RPMI8226 (cell line): ENCODE measurements at regions not wholly inside any gene's neighbourhood (a gene's known extent, or its start where the extent isn't known, plus 50 kb on each side); places are given as distances from the start of the nearest gene placed in this dataset.

ENCODE experiments used
- DNase-seq: peaks from one replicate; pipeline ENCODE4 v3.0.0-alpha.2; 2015

DNA sequence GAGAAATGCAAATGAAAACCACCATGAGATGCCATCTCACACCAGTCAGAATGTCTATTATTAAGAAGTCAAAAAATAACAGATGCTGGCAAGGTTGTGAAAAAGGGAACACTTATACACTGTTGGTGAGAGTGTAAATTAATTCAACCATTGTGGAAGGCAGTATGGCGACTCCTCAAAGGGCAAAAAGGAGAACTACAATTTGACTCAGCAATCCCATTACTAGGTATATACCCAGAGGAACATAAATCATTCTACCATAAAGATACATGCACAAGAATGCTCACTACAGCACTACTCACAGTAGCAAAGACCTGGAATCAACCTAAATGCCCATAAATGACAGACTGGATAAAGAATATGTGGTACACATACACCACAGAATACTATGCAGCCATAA, 161.1 kb upstream of the PDGFD start:
- no peak for DNase-seq

DNA sequence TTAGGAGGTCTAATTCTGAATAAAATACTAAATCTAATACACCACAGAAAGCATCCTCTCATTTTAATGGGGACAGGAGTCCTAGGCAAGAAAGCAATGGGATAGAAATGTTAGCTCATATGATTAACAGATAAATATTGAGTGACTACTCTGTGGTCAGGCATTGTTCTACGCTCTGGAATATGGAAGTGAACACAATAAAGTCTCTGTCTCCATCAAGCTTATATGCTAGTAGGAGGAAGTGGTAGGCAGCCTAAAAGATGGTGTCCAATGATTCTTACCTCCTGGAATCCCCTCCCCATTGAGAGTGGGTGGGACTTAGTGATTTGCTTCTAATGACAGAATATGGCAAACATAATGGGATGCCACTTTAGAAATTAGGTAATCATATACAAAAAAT, 160.3 kb upstream of the PDGFD start:
- no peak for DNase-seq

GRCh38 chr11:104323841-104324240, 159.9 kb upstream of the PDGFD start:
- no peak for DNase-seq

GRCh38 chr11:104322696-104323095, 158.7 kb upstream of the PDGFD start:
- DNase-seq: no peak

DNA sequence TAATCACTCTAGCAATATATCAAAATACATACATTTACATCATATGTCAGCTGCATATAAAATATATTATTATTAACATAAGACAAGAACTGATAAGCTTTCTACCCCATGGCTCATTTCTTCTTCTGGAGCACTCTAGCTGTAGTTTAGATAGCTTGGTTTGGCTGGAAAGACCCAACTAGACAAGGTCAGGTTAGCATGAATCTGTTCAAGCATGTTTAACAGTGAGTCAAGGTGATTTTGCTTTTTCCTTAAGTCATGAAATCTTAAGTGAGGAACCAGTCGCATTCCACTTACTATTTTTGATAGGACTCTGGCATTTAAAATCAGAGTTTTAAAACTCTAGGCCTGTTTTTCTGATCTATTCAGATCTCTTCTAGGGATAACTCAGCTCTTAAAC, 157.0 kb upstream of the PDGFD start:
- DNase-seq: no peak

- DNase-seq: no peak
Measured at GRCh38 chr11:104320097-104320496, 156.2 kb upstream of the PDGFD start.

DNA sequence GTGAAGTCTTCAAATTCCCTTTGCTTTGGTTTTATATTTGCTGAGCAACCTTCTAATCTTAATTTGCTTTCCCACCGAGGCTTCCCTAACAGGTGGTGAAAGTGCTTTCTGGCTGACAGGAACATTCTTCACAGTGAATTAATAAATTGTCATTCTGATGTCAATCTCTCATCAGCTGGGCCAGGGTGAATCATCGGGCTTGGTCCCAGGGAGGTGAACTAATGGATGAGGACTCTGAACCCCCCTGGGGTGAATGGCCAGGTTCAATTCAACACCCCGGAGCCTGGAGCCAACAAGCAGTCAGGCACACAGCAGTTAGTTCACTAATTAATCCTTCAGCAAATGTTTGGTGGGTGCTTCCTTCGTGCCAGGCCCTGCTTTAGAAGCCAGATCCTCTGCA, 155.4 kb upstream of the PDGFD start:
- no peak for DNase-seq

GRCh38 chr11:104306862-104307474, 143.0 kb upstream of the PDGFD start:
- no peak for DNase-seq

GRCh38 chr11:104301776-104302175, 137.8 kb upstream of the PDGFD start:
- no peak for DNase-seq

DNA sequence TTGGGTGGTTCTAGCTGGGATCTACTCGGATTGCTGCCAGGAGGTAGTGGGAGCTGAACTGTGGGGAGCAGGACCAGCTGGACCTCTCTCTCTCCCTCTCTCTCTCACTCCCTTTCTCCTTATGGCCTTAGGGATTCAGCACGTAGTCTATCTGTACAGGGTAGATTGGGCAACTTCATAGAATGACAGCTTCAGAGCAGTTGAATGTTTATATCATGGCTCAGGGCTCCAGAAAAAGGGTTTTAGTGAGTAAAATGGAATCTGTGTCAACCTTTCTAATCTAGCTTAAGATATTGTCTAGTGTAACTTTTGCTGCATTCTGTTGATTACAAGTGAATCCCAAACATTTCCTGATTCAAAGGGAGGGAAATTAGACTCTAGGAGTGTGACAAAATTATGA, 127.7 kb upstream of the PDGFD start:
- DNase-seq: no peak

DNA sequence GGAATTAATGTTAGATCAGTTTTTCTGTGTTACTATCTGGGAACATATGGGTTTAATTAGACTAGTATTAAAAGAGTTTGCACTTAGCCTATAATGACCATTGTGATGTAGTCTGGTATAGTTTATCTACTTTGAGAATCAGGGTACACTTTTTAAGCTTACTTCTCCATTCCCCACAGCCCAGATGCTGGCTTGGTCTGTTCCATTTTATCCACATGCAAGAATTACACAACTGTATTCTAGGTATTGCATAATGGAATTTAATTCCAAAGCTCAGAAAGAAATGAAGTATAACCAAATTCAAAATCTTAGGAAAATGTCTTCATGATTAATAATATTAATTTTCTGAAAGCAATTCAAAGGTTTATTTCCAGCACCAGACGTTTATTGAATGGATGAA, 122.2 kb upstream of the PDGFD start:
- DNase-seq: no peak

- no peak for DNase-seq
Measured at GRCh38 chr11:104279587-104279986, 115.6 kb upstream of the PDGFD start.

DNA sequence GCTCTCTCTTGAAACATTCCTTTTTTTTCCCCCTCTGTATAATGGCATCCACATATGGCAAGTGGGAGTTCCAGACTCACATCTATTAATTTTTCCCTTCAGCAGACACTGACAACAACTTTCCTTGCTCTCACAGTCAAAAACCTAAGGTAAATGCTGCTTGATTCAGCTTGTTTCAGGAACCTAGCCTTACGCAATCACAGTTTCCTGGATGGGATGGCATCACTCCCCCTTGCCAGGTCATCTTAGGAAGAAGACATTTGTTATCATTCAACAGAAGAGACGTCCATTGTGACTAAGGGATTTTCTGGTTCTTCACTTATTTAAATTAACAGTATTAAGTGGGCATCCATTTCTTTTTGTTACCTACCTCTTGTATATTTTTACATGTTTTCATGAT, 112.0 kb upstream of the PDGFD start:
- DNase-seq: no peak

GRCh38 chr11:104260456-104260855, 96.5 kb upstream of the PDGFD start:
- DNase-seq: no peak

DNA sequence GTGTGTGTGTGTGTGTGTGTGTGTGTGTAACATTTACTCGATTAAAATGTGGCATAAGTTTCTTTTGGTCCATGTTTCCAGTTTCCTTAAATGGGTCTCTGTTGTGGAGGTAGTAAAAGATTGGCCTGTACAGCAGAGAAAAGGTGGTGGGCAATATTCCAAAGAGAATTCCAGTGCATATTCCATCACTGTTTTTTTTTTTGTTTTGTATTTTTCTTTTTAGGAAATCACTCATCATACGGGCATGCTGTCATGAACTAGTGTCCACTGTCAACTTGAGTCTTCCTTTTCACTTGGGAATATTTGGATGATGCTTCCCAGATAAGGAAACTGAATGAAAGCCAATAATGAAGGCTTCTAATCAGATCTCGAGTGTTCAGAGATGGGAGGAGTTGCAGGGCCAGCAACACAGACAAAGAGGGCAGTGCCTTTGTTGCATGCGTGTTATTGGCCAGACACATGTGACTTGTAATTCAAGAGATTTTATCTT, 95.2 kb upstream of the PDGFD start:
- DNase-seq: no peak

- no peak for DNase-seq
Measured at GRCh38 chr11:104256525-104256924, 92.6 kb upstream of the PDGFD start.

GRCh38 chr11:104254347-104254746, 90.4 kb upstream of the PDGFD start:
- peak; percentile 52 for DNase-seq

DNA sequence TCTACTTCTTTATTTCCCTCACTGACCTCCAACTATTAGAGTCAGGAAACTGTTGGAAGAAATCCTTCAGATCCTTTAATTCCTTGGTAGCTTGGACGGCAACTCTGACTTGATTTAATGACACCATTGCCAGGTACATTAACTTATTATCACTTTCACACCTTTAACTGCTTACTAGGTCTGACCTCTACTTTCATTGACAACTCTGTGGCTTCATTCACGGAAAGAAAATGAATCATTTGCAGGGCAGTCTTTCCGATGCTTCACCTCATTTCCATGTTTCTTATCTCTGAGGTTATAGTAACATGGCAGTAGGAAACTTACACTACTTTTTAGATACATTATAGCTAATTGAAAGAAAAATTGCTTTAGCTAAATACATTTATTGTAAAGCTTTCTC, 82.6 kb upstream of the PDGFD start:
- DNase-seq: no peak

GRCh38 chr11:104238916-104239315, 75.0 kb upstream of the PDGFD start:
- no peak for DNase-seq

DNA sequence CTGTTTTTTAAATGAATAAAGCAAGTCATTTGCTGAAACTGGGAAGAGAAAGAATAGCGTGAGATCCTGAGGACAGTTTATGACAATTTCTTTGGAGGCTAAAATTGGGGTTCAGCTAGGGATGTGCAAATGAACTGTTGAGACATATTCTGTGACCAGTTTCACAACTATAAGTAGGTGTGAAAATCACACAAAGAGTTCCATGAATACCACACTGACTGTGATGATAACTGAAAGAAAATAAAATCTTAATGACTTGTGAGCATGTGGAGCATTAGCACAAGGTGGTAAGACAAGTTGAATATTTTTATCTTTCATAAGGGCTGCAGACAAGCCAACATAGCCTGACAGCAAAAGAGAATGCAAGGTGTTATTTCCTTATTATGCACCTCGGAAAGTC, 61.1 kb upstream of the PDGFD start:
- DNase-seq: no peak

- DNase-seq: no peak
Measured at GRCh38 chr11:104222464-104222863, 58.5 kb upstream of the PDGFD start.

DNA sequence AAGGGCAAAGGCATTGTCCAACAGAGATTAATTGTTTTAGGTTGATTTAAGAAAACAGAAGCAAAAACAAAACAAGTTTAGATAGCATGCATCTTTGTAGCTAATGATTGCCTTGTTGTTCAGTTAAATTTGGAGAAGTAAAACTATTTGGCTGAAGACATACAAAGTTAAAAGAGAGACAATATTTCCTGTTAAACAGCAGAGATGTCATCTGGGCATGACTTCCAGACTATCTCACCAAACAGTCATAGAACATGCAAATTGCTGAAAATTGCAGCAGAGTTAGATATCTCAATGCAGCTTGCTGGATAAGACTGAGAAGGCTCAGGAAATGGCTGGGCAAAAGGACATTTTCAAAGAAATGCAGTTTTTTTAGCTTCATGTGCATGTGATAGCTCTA, 57.5 kb upstream of the PDGFD start:
- no peak for DNase-seq

DNA sequence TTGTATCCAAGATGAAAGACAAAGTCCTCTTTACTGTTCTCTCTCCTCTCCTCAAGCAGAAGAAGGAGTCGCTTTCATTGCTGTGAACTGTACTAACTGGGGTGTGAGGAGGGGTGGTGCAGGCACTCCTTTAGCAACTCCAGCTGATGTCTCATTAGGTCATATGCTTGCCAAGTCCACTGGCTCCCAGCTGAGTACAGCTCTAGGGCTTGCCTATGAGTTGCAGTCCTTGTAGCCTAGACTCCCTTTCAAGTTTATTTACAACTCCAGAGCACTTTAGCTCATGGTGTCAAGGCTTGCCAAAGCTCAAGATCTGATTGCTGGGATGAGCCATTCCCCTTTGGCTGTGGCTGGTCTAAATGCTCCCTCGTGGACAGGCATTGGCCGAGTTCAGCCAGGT, 55.1 kb upstream of the PDGFD start:
- no peak for DNase-seq

- no peak for DNase-seq
Measured at GRCh38 chr11:104214517-104214916, 50.6 kb upstream of the PDGFD start.
